ENCODE measurements at regions not wholly inside any gene's neighbourhood (a gene's known extent, or its start where the extent isn't known, plus 50 kb on each side); places are given as distances from the start of the nearest gene placed in this dataset.

DNA sequence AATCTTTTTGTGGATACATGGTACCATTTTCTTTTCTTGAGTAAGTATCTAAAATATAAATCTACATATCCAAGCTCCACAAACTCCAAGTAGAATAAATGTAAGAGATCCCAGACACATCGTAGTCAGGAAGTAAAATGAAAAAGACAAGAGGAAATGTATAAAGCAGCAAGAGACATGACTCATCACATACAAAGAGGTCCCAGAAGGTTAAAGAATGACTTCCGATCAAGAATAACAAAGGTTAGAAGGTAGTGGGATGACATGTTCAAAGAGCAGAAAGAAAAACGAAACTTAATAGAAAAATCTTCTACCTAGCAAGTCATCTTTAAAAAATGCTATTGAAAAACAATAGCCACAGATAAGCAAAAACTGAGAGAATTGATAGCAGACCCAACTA, 705.8 kb downstream of the NR2F2 start (continued):
- TF ChIP-seq, protein P1, sequence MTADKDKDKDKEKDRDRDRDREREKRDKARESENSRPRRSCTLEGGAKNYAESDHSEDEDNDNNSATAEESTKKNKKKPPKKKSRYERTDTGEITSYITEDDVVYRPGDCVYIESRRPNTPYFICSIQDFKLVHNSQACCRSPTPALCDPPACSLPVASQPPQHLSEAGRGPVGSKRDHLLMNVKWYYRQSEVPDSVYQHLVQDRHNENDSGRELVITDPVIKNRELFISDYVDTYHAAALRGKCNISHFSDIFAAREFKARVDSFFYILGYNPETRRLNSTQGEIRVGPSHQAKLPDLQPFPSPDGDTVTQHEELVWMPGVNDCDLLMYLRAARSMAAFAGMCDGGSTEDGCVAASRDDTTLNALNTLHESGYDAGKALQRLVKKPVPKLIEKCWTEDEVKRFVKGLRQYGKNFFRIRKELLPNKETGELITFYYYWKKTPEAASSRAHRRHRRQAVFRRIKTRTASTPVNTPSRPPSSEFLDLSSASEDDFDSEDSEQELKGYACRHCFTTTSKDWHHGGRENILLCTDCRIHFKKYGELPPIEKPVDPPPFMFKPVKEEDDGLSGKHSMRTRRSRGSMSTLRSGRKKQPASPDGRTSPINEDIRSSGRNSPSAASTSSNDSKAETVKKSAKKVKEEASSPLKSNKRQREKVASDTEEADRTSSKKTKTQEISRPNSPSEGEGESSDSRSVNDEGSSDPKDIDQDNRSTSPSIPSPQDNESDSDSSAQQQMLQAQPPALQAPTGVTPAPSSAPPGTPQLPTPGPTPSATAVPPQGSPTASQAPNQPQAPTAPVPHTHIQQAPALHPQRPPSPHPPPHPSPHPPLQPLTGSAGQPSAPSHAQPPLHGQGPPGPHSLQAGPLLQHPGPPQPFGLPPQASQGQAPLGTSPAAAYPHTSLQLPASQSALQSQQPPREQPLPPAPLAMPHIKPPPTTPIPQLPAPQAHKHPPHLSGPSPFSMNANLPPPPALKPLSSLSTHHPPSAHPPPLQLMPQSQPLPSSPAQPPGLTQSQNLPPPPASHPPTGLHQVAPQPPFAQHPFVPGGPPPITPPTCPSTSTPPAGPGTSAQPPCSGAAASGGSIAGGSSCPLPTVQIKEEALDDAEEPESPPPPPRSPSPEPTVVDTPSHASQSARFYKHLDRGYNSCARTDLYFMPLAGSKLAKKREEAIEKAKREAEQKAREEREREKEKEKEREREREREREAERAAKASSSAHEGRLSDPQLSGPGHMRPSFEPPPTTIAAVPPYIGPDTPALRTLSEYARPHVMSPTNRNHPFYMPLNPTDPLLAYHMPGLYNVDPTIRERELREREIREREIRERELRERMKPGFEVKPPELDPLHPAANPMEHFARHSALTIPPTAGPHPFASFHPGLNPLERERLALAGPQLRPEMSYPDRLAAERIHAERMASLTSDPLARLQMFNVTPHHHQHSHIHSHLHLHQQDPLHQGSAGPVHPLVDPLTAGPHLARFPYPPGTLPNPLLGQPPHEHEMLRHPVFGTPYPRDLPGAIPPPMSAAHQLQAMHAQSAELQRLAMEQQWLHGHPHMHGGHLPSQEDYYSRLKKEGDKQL (CRISPR knock-in tag; IDR thresholded peaks at IDR 0.05; ENCODE audit: borderline replicate concordance) = no peak

DNA sequence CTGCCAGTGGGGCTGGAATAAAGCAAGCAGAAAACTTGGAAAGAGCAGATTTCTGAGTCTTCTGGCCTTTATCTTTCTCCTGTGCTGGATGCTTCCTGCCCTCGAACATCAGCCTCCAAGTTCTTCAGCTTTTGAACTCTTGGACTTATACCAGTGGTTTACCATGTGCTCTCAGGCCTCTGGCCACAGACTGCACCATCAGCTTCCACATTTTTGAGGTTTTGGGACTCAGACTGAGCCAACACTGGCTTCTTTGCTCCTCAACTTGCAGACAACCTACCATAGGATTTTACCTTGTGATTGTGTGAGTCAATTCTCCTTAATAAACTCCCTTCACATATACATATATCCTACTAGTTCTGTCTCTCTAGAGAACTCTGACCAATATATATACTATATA, 706.6 kb downstream of the NR2F2 start:
- Histone ChIP-seq H3K79me2 (ENCODE audit: control insufficient read depth, insufficient read depth, low read length) (no peaks in the 10 kb centered on the region), H3K9me3 (replicated peaks; ENCODE audit: control insufficient read depth, insufficient read depth, low read depth, low read length) (0 out of 2 replicates have a peak, but pooled peaks cover 2% of the 10 kb centered on the region), H3K27ac (ENCODE audit: extremely low read depth, low read depth, low read length) (no peak overlapping the region), H3K4me2 (ENCODE audit: insufficient read depth, low read length) (no peak overlapping the region), H3K4me3 (no peak overlapping the region), H3K9me1 (ENCODE audit: control insufficient read depth, insufficient read depth, low read length) (no peaks in the 10 kb centered on the region), H3K27me3 (ENCODE audit: control insufficient read depth in 2 of 2, insufficient read depth in 2 of 2, low read length in 2 of 2) (no peaks in the 10 kb centered on the region), H2AFZ (ENCODE audit: low read depth, low read length) (no peak overlapping the region), H3K4me1 (replicated peaks in 1 of 2; ENCODE audit: control insufficient read depth in 2 of 2, insufficient read depth in 2 of 2, low read length in 2 of 2) (no peaks in the 10 kb centered on the region), H4K20me1 (replicated peaks; ENCODE audit: control insufficient read depth, insufficient read depth, low read length) (no peaks in the 10 kb centered on the region), H3K9ac (ENCODE audit: insufficient read depth in 1 of 2, low read depth in 2 of 2, low read length in 2 of 2) (no peak overlapping the region), H3K36me3 (ENCODE audit: control insufficient read depth, insufficient read depth, low read length) (no peaks in the 10 kb centered on the region)
- ChIA-PET POLR2A (no interaction called here), CTCF (ENCODE audit: low intra/inter-chr PET ratio) (no interaction called here)
- intact Hi-C loops (cut with micrococcal nuclease) (no loop called here), in situ Hi-C loops (cut with MboI) (no loop called here)
- FAIRE-seq = no peak
- no peak for DNase-seq (ENCODE audit: extremely low read depth in 1 of 4, low spot score in 3 of 4)
- BruUV-seq (replicated peaks) = no TSS peak
- no peak for ATAC-seq
- 0% methylated on average over 1 of the region's 1 CpG for whole genome bisulfite sequencing (ENCODE audit: insufficient coverage, low coverage, missing lambda C conversion rate)
- TF ChIP-seq RNF219 (CRISPR knock-in tag; IDR thresholded peaks at IDR 0.05) = no peak
- TF ChIP-seq ZNF12 (CRISPR knock-in tag; IDR thresholded peaks at IDR 0.05) = no peak
- TF ChIP-seq, protein P2, sequence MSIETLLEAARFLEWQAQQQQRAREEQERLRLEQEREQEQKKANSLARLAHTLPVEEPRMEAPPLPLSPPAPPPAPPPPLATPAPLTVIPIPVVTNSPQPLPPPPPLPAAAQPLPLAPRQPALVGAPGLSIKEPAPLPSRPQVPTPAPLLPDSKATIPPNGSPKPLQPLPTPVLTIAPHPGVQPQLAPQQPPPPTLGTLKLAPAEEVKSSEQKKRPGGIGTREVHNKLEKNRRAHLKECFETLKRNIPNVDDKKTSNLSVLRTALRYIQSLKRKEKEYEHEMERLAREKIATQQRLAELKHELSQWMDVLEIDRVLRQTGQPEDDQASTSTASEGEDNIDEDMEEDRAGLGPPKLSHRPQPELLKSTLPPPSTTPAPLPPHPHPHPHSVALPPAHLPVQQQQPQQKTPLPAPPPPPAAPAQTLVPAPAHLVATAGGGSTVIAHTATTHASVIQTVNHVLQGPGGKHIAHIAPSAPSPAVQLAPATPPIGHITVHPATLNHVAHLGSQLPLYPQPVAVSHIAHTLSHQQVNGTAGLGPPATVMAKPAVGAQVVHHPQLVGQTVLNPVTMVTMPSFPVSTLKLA (conservative IDR thresholded peaks at IDR 0.05) = no peak
- TF ChIP-seq, protein P3, sequence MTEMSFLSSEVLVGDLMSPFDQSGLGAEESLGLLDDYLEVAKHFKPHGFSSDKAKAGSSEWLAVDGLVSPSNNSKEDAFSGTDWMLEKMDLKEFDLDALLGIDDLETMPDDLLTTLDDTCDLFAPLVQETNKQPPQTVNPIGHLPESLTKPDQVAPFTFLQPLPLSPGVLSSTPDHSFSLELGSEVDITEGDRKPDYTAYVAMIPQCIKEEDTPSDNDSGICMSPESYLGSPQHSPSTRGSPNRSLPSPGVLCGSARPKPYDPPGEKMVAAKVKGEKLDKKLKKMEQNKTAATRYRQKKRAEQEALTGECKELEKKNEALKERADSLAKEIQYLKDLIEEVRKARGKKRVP (CRISPR knock-in tag; IDR thresholded peaks at IDR 0.05) = no peak
- TF ChIP-seq, protein P4, sequence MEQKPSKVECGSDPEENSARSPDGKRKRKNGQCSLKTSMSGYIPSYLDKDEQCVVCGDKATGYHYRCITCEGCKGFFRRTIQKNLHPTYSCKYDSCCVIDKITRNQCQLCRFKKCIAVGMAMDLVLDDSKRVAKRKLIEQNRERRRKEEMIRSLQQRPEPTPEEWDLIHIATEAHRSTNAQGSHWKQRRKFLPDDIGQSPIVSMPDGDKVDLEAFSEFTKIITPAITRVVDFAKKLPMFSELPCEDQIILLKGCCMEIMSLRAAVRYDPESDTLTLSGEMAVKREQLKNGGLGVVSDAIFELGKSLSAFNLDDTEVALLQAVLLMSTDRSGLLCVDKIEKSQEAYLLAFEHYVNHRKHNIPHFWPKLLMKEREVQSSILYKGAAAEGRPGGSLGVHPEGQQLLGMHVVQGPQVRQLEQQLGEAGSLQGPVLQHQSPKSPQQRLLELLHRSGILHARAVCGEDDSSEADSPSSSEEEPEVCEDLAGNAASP (IDR thresholded peaks at IDR 0.05) = no peak
- no peak for TF ChIP-seq ELF2 (CRISPR knock-in tag; IDR thresholded peaks at IDR 0.05)
- TF ChIP-seq THRAP3 (IDR thresholded peaks at IDR 0.05; ENCODE audit: borderline replicate concordance) = no peak
- TF ChIP-seq ASH1L (IDR thresholded peaks at IDR 0.05; ENCODE audit: borderline replicate concordance, low read depth, partially characterized antibody) = no peak

Data from K562 (cell line).